ENCODE measurements at regions not wholly inside any gene's neighbourhood (a gene's known extent, or its start where the extent isn't known, plus 50 kb on each side); places are given as distances from the start of the nearest gene placed in this dataset.

GRCh38 chr7:15757041-15758000, 70.8 kb upstream of the MEOX2 start:
- no peaks in the 10 kb centered on the region for H3K27me3 ChIP-seq (ENCODE audit: insufficient read depth, low read depth, severe bottlenecking)
- H3K36me3 ChIP-seq, result no peaks in the 10 kb centered on the region
- no peak overlapping the region for H3K4me3 ChIP-seq (ENCODE audit: low read depth, low read length)
- DNase-seq, result no peak
- no peak for TF ChIP-seq CTCF (IDR thresholded peaks at IDR 0.05; ENCODE audit: low read depth, low read length)
- no peaks in the 10 kb centered on the region for H3K9me3 ChIP-seq (ENCODE audit: severe bottlenecking)
- H3K27ac ChIP-seq, result no peak overlapping the region

GRCh38 chr7:15755061-15755460, 68.6 kb upstream of the MEOX2 start:
- TF ChIP-seq CTCF (IDR thresholded peaks at IDR 0.05; ENCODE audit: low read depth, low read length), result no peak
- H3K27me3 ChIP-seq (ENCODE audit: insufficient read depth, low read depth, severe bottlenecking), result no peaks in the 10 kb centered on the region
- no peak for DNase-seq
- H3K27ac ChIP-seq, result no peak overlapping the region
- no peaks in the 10 kb centered on the region for H3K36me3 ChIP-seq
- H3K4me3 ChIP-seq (ENCODE audit: low read depth, low read length), result no peak overlapping the region
- H3K9me3 ChIP-seq (ENCODE audit: severe bottlenecking), result no peaks in the 10 kb centered on the region

GRCh38 chr7:15753887-15754579, 67.5 kb upstream of the MEOX2 start:
- H3K27ac ChIP-seq, result no peak overlapping the region
- no peaks in the 10 kb centered on the region for H3K27me3 ChIP-seq (ENCODE audit: insufficient read depth, low read depth, severe bottlenecking)
- TF ChIP-seq CTCF (IDR thresholded peaks at IDR 0.05; ENCODE audit: low read depth, low read length), result no peak
- DNase-seq, result no peak
- no peak overlapping the region for H3K4me3 ChIP-seq (ENCODE audit: low read depth, low read length)
- no peaks in the 10 kb centered on the region for H3K36me3 ChIP-seq
- no peaks in the 10 kb centered on the region for H3K9me3 ChIP-seq (ENCODE audit: severe bottlenecking)

- H3K27ac ChIP-seq, result no peak overlapping the region
- no peak overlapping the region for H3K4me3 ChIP-seq (ENCODE audit: low read depth, low read length)
- no peak for TF ChIP-seq CTCF (IDR thresholded peaks at IDR 0.05; ENCODE audit: low read depth, low read length)
- H3K36me3 ChIP-seq, result no peaks in the 10 kb centered on the region
- no peak for DNase-seq
- H3K9me3 ChIP-seq (ENCODE audit: severe bottlenecking), result no peaks in the 10 kb centered on the region
- no peaks in the 10 kb centered on the region for H3K27me3 ChIP-seq (ENCODE audit: insufficient read depth, low read depth, severe bottlenecking)
Observed at GRCh38 chr7:15752377-15752776, 65.9 kb upstream of the MEOX2 start.

GRCh38 chr7:15751191-15751701, 64.8 kb upstream of the MEOX2 start:
- Histone ChIP-seq H3K36me3 (no peaks in the 10 kb centered on the region), H3K27ac (no peak overlapping the region), H3K9me3 (ENCODE audit: severe bottlenecking) (no peaks in the 10 kb centered on the region), H3K27me3 (ENCODE audit: insufficient read depth, low read depth, severe bottlenecking) (no peaks in the 10 kb centered on the region), H3K4me3 (ENCODE audit: low read depth, low read length) (no peak overlapping the region)
- no peak for DNase-seq
- TF ChIP-seq CTCF (IDR thresholded peaks at IDR 0.05; ENCODE audit: low read depth, low read length), result no peak

All from WERI-Rb-1 (cell line).